Mesendoderm (in vitro differentiated cells): ENCODE measurements at regions not wholly inside any gene's neighbourhood (a gene's known extent, or its start where the extent isn't known, plus 50 kb on each side); places are given as distances from the start of the nearest gene placed in this dataset.
A peak's percentile ranks its signal among the peaks of the same experiment; 100 is the strongest.

Experiments used
- DNase-seq: peaks from one replicate; pipeline ENCODE4 v3.0.0; 2013
- H2AK5ac ChIP-seq: 2 replicates; pipeline ENCODE4 v1.6.1; 2013; ENCODE audit warnings: low read length, inconsistent platforms
- H2BK120ac ChIP-seq: 2 replicates; pipeline ENCODE4 v1.6.1; 2013; ENCODE audit warnings: low read depth, mild to moderate bottlenecking, low read length, moderate library complexity, mixed read lengths
- H2BK15ac ChIP-seq: replicated peaks from 2 replicates; pipeline ENCODE4 v1.6.1; 2013; ENCODE audit warnings: low read depth, mild to moderate bottlenecking, moderate library complexity
- H2BK5ac ChIP-seq: 2 replicates; pipeline ENCODE4 v1.6.1; 2013; ENCODE audit warnings: low read length, inconsistent platforms
- H3K18ac ChIP-seq: 2 replicates; pipeline ENCODE4 v1.6.1; 2013; ENCODE audit warnings: mild to moderate bottlenecking, low read length, mixed read lengths
- H3K23ac ChIP-seq: one replicate; pipeline ENCODE4 v1.6.1; 2013; ENCODE audit warnings: low read length
- H3K27ac ChIP-seq: 2 replicates; pipeline ENCODE4 v1.5.1; 2013; ENCODE audit warnings: low read depth, mild to moderate bottlenecking, inconsistent platforms, low read length, moderate library complexity
- H3K27me3 ChIP-seq: 2 replicates; pipeline ENCODE4 v1.6.1; 2013; ENCODE audit warnings: low read length, control low read depth, mild to moderate bottlenecking, inconsistent platforms; ENCODE audit not compliant: insufficient read depth, poor library complexity
- H3K36me3 ChIP-seq: 2 replicates; pipeline ENCODE4 v1.6.1; 2013; ENCODE audit warnings: low read length, inconsistent platforms; ENCODE audit not compliant: control insufficient read depth, insufficient read depth
- H3K4ac ChIP-seq: one replicate; pipeline ENCODE4 v1.6.1; 2013; ENCODE audit warnings: low read depth, mild to moderate bottlenecking, low read length, moderate library complexity
- H3K4me1 ChIP-seq: 2 replicates; pipeline ENCODE4 v1.6.1; 2013; ENCODE audit warnings: low read depth, low read length, inconsistent platforms; ENCODE audit not compliant: control insufficient read depth
- H3K4me2 ChIP-seq: 2 replicates; pipeline ENCODE4 v1.6.1; 2013; ENCODE audit warnings: low read length
- H3K4me3 ChIP-seq: 2 replicates; pipeline ENCODE4 v1.5.1; 2013; ENCODE audit warnings: mild to moderate bottlenecking, low read length
- H3K56ac ChIP-seq: one replicate; pipeline ENCODE4 v1.6.1; 2013; ENCODE audit warnings: low read length
- H3K79me1 ChIP-seq: 2 replicates; pipeline ENCODE4 v1.6.1; 2013; ENCODE audit warnings: low read length, inconsistent platforms
- H3K79me2 ChIP-seq: 2 replicates; pipeline ENCODE4 v1.6.1; 2013; ENCODE audit warnings: mild to moderate bottlenecking, low read length; ENCODE audit not compliant: control insufficient read depth, insufficient read depth
- H3K9ac ChIP-seq: 2 replicates; pipeline ENCODE4 v1.6.1; 2013; ENCODE audit warnings: low read length, inconsistent platforms
- H4K5ac ChIP-seq: one replicate; pipeline ENCODE4 v1.6.1; 2013; ENCODE audit warnings: low read length
- H4K8ac ChIP-seq: one replicate; pipeline ENCODE4 v1.6.1; 2013; ENCODE audit warnings: low read depth, mild to moderate bottlenecking, control low read depth, low read length, moderate library complexity
- WGBS: extraction: QIAGEN DNeasy Blood & Tissue Kit; methylation state at CpG from one replicate; pipeline ENCODE4 v1.1.7; 2013; ENCODE audit warnings: low lambda C conversion rate, missing lambda C conversion rate; ENCODE audit not compliant: insufficient coverage; ENCODE audit errors: extremely low coverage; 5-methylcytosine and 5-hydroxymethylcytosine counted together

- H3K4ac ChIP-seq: no peak overlapping the region
- no peak overlapping the region for H2BK5ac ChIP-seq
- H3K23ac ChIP-seq: no peak overlapping the region
- H3K9ac ChIP-seq: no peak overlapping the region
- H3K79me2 ChIP-seq: no peaks in the 10 kb centered on the region
- H3K4me3 ChIP-seq: no peak overlapping the region
- H3K79me1 ChIP-seq: no peaks in the 10 kb centered on the region
- DNase-seq: peak; percentile 13
- H3K36me3 ChIP-seq: no peaks in the 10 kb centered on the region
- H4K5ac ChIP-seq: no peak overlapping the region
- no peak overlapping the region for H4K8ac ChIP-seq
- no peaks in the 10 kb centered on the region for H3K4me1 ChIP-seq
- H3K18ac ChIP-seq: no peak overlapping the region
- no peak overlapping the region for H3K56ac ChIP-seq
- H2BK15ac ChIP-seq: no peak overlapping the region
- no peak overlapping the region for H3K4me2 ChIP-seq
- H3K27ac ChIP-seq: no peak overlapping the region
- no peak overlapping the region for H2BK120ac ChIP-seq
- WGBS: no CpG with 5 or more reads among the region's 5 CpGs
- H3K27me3 ChIP-seq: no peaks in the 10 kb centered on the region
- no peak overlapping the region for H2AK5ac ChIP-seq
Measured at GRCh38 chr14:97776890-97777558, 979.8 kb downstream of the VRK1 start.

GRCh38 chr14:97777622-97778355 is 980.6 kb downstream of the VRK1 start:
- no peak overlapping the region for H4K8ac ChIP-seq
- no peak overlapping the region for H3K23ac ChIP-seq
- no peak overlapping the region for H2AK5ac ChIP-seq
- H3K18ac ChIP-seq: no peak overlapping the region
- no peak overlapping the region for H2BK5ac ChIP-seq
- H2BK15ac ChIP-seq: no peak overlapping the region
- WGBS: no CpG with 5 or more reads among the region's 9 CpGs
- no peaks in the 10 kb centered on the region for H3K4me1 ChIP-seq
- no peak overlapping the region for H3K27ac ChIP-seq
- H3K4me2 ChIP-seq: no peak overlapping the region
- no peak overlapping the region for H3K4ac ChIP-seq
- DNase-seq: no peak
- H3K79me2 ChIP-seq: no peaks in the 10 kb centered on the region
- no peak overlapping the region for H4K5ac ChIP-seq
- no peak overlapping the region for H3K56ac ChIP-seq
- no peaks in the 10 kb centered on the region for H3K27me3 ChIP-seq
- H3K9ac ChIP-seq: no peak overlapping the region
- no peak overlapping the region for H2BK120ac ChIP-seq
- H3K79me1 ChIP-seq: no peaks in the 10 kb centered on the region
- no peaks in the 10 kb centered on the region for H3K36me3 ChIP-seq
- no peak overlapping the region for H3K4me3 ChIP-seq

- Histone ChIP-seq H3K18ac (no peak overlapping the region), H3K23ac (no peak overlapping the region), H3K56ac (no peak overlapping the region), H2BK5ac (no peak overlapping the region), H3K79me1 (no peaks in the 10 kb centered on the region), H3K4me2 (no peak overlapping the region), H3K4ac (no peak overlapping the region), H3K9ac (no peak overlapping the region), H3K27me3 (no peaks in the 10 kb centered on the region), H4K5ac (no peak overlapping the region), H2AK5ac (no peak overlapping the region), H2BK15ac (no peak overlapping the region), H3K79me2 (no peaks in the 10 kb centered on the region), H3K36me3 (no peaks in the 10 kb centered on the region), H3K4me3 (no peak overlapping the region), H3K4me1 (no peaks in the 10 kb centered on the region), H4K8ac (no peak overlapping the region), H2BK120ac (no peak overlapping the region), H3K27ac (no peak overlapping the region)
- DNase-seq: no peak
- 100% methylated on average over 1 of the region's 5 CpGs for WGBS
Measured at GRCh38 chr14:97779140-97779539, 982.0 kb downstream of the VRK1 start.

- no peak overlapping the region for H2AK5ac ChIP-seq
Measured at GRCh38 chr14:97780804-97781203, 983.6 kb downstream of the VRK1 start.

GRCh38 chr14:97781961-97782360 is 984.8 kb downstream of the VRK1 start:
- no peak for DNase-seq
- no peak overlapping the region for H4K8ac ChIP-seq
- H3K4me3 ChIP-seq: no peak overlapping the region
- no peak overlapping the region for H3K23ac ChIP-seq
- no peak overlapping the region for H3K4ac ChIP-seq
- no peak overlapping the region for H3K56ac ChIP-seq
- H4K5ac ChIP-seq: no peak overlapping the region
- no peak overlapping the region for H3K9ac ChIP-seq
- H2BK15ac ChIP-seq: no peak overlapping the region
- no peak overlapping the region for H2BK120ac ChIP-seq
- H3K79me2 ChIP-seq: no peaks in the 10 kb centered on the region
- no peak overlapping the region for H3K27ac ChIP-seq
- H2BK5ac ChIP-seq: no peak overlapping the region
- H3K27me3 ChIP-seq: no peaks in the 10 kb centered on the region
- no peak overlapping the region for H3K4me2 ChIP-seq
- H3K4me1 ChIP-seq: no peaks in the 10 kb centered on the region
- no peaks in the 10 kb centered on the region for H3K79me1 ChIP-seq
- no CpG with 5 or more reads among the region's 5 CpGs for WGBS
- no peaks in the 10 kb centered on the region for H3K36me3 ChIP-seq
- no peak overlapping the region for H3K18ac ChIP-seq
- no peak overlapping the region for H2AK5ac ChIP-seq

More at GRCh38 chr14:97780804-97781203, 983.6 kb downstream of the VRK1 start:
- H3K27ac ChIP-seq: no peak overlapping the region
- H4K5ac ChIP-seq: no peak overlapping the region
- no peak overlapping the region for H3K9ac ChIP-seq
- no peak overlapping the region for H2BK120ac ChIP-seq
- H2BK15ac ChIP-seq: no peak overlapping the region
- H3K4me3 ChIP-seq: no peak overlapping the region
- no CpG with 5 or more reads among the region's 5 CpGs for WGBS
- no peaks in the 10 kb centered on the region for H3K36me3 ChIP-seq
- no peaks in the 10 kb centered on the region for H3K79me2 ChIP-seq
- no peaks in the 10 kb centered on the region for H3K27me3 ChIP-seq
- no peak overlapping the region for H3K18ac ChIP-seq
- H3K56ac ChIP-seq: no peak overlapping the region
- no peak for DNase-seq
- H2BK5ac ChIP-seq: no peak overlapping the region
- no peaks in the 10 kb centered on the region for H3K79me1 ChIP-seq
- H3K4me2 ChIP-seq: no peak overlapping the region
- no peaks in the 10 kb centered on the region for H3K4me1 ChIP-seq
- H3K4ac ChIP-seq: no peak overlapping the region
- no peak overlapping the region for H4K8ac ChIP-seq
- H3K23ac ChIP-seq: no peak overlapping the region
